ENCODE measurements at regions not wholly inside any gene's neighbourhood (a gene's known extent, or its start where the extent isn't known, plus 50 kb on each side); places are given as distances from the start of the nearest gene placed in this dataset.

DNA sequence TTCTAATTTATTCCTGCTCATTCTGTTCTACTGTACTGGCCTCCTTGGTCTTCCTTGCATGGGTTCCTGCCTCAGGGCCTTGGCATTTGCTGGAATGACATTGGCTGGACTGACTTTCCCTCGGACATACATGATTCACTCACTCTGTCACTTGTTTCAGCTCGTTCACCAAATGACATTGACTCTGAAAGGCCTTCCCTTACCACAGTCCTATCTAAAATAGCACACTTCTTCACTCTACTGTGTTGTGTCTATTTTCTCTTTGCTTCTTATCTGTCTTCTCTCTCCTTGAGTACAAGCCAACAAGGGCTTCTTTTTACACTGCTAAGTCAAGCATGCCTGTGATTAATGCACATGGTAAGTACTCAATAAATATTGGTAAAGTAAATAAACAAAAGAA, 65.6 kb downstream of the SCG2 start:
- Histone ChIP-seq H3K36me3 (no peaks in the 10 kb centered on the region), H3K9me3 (no peaks in the 10 kb centered on the region), H3K4me1 (peaks cover 0 to 28% (median 9%) of the 10 kb centered on the region in 4 donors), H3K4me3 (no peak overlapping the region), H3K27me3 (no peaks in the 10 kb centered on the region), H3K27ac (no peak overlapping the region)
- no peak for DNase-seq
- TF ChIP-seq, protein P1, sequence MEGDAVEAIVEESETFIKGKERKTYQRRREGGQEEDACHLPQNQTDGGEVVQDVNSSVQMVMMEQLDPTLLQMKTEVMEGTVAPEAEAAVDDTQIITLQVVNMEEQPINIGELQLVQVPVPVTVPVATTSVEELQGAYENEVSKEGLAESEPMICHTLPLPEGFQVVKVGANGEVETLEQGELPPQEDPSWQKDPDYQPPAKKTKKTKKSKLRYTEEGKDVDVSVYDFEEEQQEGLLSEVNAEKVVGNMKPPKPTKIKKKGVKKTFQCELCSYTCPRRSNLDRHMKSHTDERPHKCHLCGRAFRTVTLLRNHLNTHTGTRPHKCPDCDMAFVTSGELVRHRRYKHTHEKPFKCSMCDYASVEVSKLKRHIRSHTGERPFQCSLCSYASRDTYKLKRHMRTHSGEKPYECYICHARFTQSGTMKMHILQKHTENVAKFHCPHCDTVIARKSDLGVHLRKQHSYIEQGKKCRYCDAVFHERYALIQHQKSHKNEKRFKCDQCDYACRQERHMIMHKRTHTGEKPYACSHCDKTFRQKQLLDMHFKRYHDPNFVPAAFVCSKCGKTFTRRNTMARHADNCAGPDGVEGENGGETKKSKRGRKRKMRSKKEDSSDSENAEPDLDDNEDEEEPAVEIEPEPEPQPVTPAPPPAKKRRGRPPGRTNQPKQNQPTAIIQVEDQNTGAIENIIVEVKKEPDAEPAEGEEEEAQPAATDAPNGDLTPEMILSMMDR (IDR thresholded peaks at IDR 0.05), result no peak
- intact Hi-C loops (cut with DNase I; ENCODE audit: low total_unique reads), result no loop called here

GRCh38 chr2:223537115-223537514, 65.0 kb downstream of the SCG2 start:
- Histone ChIP-seq H3K36me3 (no peaks in the 10 kb centered on the region), H3K9me3 (no peaks in the 10 kb centered on the region), H3K27ac (no peak overlapping the region), H3K27me3 (no peaks in the 10 kb centered on the region), H3K4me3 (no peak overlapping the region), H3K4me1 (peaks cover 0 to 28% (median 9%) of the 10 kb centered on the region in 4 donors)
- intact Hi-C loops (cut with DNase I; ENCODE audit: low total_unique reads), result no loop called here
- DNase-seq, result no peak
- TF ChIP-seq, protein P1 (IDR thresholded peaks at IDR 0.05), result no peak

GRCh38 chr2:223537651-223538601, 64.2 kb downstream of the SCG2 start:
- Histone ChIP-seq H3K27ac (no peak overlapping the region), H3K4me3 (no peak overlapping the region), H3K4me1 (peaks cover 0 to 28% (median 9%) of the 10 kb centered on the region in 4 donors), H3K27me3 (no peaks in the 10 kb centered on the region), H3K9me3 (no peaks in the 10 kb centered on the region), H3K36me3 (no peaks in the 10 kb centered on the region)
- no peak for DNase-seq
- TF ChIP-seq, protein P1 (IDR thresholded peaks at IDR 0.05), result no peak
- intact Hi-C loops (cut with DNase I; ENCODE audit: low total_unique reads), result no loop called here

GRCh38 chr2:223538920-223539440, 63.2 kb downstream of the SCG2 start:
- Histone ChIP-seq H3K27me3 (no peaks in the 10 kb centered on the region), H3K27ac (no peak overlapping the region), H3K36me3 (no peaks in the 10 kb centered on the region), H3K4me1 (peaks cover 0 to 28% (median 9%) of the 10 kb centered on the region in 4 donors), H3K9me3 (no peaks in the 10 kb centered on the region), H3K4me3 (no peak overlapping the region)
- TF ChIP-seq, protein P1 (IDR thresholded peaks at IDR 0.05), result no peak
- intact Hi-C loops (cut with DNase I; ENCODE audit: low total_unique reads), result no loop called here
- DNase-seq, result no peak

- Histone ChIP-seq H3K4me3 (no peak overlapping the region), H3K27ac (no peak overlapping the region), H3K36me3 (no peaks in the 10 kb centered on the region), H3K9me3 (no peaks in the 10 kb centered on the region), H3K27me3 (no peaks in the 10 kb centered on the region), H3K4me1 (peaks cover 0 to 28% (median 9%) of the 10 kb centered on the region in 4 donors)
- no peak for DNase-seq
- TF ChIP-seq, protein P1 (IDR thresholded peaks at IDR 0.05), result no peak
- intact Hi-C loops (cut with DNase I; ENCODE audit: low total_unique reads), result no loop called here
These were observed 60.6 kb downstream of the SCG2 start for GRCh38 chr2:223541546-223541945.
